HG02885 (cell line): ENCODE measurements at regions not wholly inside any gene's neighbourhood (a gene's known extent, or its start where the extent isn't known, plus 50 kb on each side); places are given as distances from the start of the nearest gene placed in this dataset.
"Not testable (repeated sequence)": the region's sequence is repeated elsewhere in the genome, so short reads cannot be mapped to it uniquely, and the experiment has no call there.

ENCODE experiments used
- ATAC-seq: cut with Tn5 transposase; IDR thresholded peaks from one replicate; pipeline ENCODE4 v1.9.1; 2021; ENCODE audit warnings: mild to moderate bottlenecking; ENCODE audit not compliant: unreplicated experiment, poor library complexity

DNA sequence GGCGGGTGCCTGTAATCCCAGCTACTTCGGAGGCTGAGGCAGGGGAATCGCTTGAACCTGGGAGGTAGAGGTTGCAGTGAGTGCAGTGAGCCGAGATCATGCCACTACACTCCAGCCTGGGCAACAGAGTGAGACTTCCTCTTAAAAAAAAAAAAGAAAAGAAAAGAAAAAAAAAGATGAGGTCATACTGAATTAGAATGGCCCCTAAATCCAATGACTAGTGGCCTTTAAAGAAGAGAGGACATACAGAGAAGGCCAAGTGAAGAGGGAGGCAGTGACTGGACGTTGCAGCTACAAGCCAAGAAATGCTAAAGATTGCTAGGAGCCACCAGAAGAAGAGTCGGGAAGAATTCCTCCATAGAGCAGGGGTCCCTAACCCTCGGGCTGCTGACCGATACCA is 76.9 kb upstream of the TIAM1 start:
- no peak for ATAC-seq

DNA sequence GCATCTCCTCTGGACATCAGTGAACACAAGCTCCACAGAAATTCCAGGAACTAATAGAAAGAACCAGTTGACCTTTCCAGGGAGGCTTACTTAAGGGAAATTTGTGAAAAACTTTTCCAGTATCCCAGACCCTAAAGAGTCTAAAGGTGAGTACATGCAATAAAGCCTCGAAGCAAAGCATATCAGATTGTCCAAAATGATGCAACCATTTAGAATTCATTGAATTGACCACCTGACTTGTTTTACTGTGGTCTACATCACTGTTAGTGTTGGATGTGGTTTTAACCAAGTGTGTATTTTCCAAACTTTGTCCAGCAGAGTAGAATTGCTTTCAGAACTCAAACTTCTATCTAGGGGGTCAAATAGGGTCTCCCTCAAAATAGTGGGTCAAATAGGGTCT is 76.3 kb upstream of the TIAM1 start:
- no peak for ATAC-seq

GRCh38 chr21:31418377-31419001 is 74.4 kb upstream of the TIAM1 start:
- no peak for ATAC-seq

DNA sequence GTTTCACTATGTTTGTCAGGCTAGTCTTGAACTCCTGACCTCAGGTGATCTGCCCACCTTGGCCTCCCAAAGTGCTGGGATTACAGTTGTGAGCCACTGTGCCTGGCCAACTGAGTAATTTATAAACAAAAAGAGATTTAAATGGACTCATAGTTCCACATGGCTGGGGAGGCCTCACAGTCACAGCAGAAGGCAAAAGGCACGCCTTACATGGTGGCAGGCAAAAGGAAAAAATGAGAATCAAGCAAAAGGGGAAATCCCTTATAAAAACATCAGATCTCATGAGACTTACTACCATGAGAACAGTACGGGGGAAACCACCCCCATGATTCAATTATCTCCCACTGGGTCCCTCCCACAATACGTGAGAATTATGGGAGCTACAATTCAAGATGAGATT is 73.2 kb upstream of the TIAM1 start:
- not testable (repeated sequence) for ATAC-seq

- no peak for ATAC-seq
These were observed 72.4 kb upstream of the TIAM1 start for GRCh38 chr21:31416465-31416864.

- ATAC-seq: no peak
These were observed 70.4 kb upstream of the TIAM1 start for GRCh38 chr21:31414263-31415000.

DNA sequence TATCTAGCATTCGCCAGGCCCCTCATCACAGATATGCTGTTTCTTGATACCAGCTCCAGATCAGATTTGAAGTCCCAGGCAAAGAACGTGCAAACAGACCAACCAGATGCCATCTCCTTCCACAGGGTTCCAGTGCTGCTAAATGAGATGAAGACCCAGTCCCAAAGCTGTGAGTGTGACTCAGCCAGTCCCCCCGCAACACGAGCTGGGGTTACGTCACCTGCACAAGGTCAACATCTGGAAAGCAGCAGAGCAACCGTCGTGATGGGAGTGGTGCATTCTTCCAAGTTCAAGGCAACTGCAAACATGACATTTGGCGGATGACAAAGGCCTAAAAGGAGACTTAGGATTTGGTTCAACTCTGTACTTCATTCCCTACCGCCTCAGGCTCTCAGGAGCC is 69.6 kb upstream of the TIAM1 start:
- ATAC-seq: no peak

DNA sequence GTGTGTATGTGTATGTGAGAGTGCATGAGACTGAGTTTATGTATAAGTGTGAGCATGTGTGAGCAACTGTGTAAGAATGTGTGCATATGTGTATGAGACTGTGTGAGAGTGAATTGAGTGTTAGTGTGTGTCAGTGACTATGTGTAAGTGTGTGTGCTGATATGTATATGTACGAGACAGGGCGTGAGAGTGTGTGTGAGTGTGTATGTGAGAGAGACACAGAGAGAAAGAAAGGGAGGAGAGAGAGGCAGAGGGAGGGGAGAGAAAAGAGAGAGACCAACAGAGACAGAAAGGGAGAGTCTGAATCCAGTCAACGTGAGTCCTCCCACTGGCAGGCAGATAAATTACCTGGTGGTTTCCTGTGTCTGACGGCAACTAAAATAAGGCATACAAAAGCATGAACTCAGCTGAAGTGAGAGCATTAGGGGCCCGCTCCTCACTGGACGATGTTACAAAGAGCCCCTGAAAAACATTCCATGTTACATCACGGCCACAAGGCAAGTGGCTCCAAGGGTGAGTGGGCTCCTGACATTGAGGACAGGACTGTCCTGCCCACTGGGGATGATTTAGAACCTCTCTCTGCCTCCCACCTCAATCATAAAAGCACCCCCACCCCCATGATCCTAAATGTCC is 66.6 kb upstream of the TIAM1 start:
- ATAC-seq: peak; percentile 75

DNA sequence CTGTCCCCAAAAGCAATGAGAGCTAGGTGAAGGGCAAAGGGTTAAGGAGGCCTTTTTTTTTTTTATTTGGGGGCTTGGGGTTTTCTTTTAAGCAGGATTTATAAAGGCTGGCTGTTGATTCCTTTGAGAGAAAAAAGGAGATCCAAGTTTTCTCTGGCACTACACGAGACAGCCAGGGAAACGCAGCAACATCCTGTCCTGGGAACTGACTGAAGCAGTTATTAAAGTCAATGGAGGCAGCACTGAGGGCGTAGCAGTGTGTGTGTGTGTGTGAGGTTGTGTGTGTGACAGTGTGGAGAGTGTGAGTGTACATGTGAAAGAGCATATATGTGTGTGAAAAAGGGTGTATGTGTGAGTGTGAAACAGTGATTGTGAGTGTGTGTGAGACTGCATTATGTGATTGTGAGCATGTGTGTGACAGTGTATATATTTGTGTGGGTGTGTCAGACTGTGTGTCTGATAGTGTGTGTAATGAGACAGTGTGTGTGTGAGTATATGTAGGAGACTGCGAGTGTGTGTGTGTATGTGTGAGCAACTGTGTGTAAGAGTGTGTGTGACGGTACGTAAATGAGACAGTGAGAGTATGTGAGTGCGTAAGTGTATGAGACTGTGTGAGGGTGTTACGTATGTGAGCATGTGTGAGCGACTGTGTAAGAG is 65.9 kb upstream of the TIAM1 start:
- no peak for ATAC-seq

- ATAC-seq: no peak
These were observed 64.4 kb upstream of the TIAM1 start for GRCh38 chr21:31408301-31409088.

- ATAC-seq: no peak
These were observed 62.4 kb upstream of the TIAM1 start for GRCh38 chr21:31406510-31406909.

- no peak for ATAC-seq
These were observed 61.5 kb upstream of the TIAM1 start for GRCh38 chr21:31405604-31406003.

DNA sequence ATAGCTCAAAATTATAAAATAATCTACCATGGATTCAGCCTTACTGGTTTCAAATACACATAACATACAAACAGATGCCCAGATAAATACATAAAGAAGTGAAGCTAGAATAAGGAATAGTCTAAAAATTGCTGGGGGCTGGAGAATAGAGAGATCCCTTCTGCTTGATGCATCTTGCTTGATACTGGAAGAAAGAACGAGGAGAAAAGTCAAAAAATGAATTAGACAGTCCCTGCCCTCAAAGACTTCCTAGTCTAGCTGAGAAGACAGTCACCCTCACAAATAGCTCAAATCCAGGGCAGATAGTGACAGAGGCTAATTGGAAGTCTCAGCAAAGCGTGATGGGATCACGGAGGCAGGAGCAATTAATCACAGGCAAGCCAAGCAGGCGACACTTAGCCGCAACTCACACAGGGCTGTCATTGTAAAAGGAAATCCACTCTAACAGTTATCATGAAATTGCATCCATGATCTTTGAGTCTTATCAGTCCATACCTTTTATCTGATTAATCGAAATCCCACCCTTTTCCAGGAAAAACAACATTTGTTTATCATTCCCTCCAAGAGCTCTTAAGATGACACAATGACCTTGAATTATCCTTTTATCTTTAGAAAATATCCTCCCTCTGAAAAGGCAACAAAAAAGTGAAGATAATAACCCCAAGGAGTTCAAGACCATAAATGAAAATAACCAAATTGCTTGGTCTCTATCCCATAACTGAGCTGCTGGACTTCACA is 59.7 kb upstream of the TIAM1 start:
- ATAC-seq: no peak

GRCh38 chr21:31399591-31399990 is 55.5 kb upstream of the TIAM1 start:
- no peak for ATAC-seq

DNA sequence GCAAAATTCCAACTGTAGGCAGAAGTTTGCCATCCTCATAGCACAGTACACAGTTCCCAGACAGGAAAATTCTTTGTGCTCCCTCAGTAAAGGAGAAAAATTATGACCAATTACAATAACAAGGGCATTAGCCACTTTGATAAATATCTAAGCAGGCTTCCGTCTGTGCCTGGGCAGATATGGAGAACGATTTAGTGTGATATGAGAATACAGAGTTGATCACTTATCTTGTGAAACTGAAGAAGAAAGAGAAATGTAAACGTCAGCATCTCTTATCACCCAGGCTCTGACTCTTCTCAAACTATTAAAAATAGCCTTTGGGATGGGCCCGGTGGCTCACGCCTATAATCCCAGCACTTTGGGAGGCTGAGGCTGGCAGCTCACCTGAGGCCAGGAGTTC is 54.5 kb upstream of the TIAM1 start:
- ATAC-seq: no peak

GRCh38 chr21:31397939-31398338 is 53.9 kb upstream of the TIAM1 start:
- ATAC-seq: no peak

GRCh38 chr21:31397515-31397926 is 53.5 kb upstream of the TIAM1 start:
- ATAC-seq: no peak

DNA sequence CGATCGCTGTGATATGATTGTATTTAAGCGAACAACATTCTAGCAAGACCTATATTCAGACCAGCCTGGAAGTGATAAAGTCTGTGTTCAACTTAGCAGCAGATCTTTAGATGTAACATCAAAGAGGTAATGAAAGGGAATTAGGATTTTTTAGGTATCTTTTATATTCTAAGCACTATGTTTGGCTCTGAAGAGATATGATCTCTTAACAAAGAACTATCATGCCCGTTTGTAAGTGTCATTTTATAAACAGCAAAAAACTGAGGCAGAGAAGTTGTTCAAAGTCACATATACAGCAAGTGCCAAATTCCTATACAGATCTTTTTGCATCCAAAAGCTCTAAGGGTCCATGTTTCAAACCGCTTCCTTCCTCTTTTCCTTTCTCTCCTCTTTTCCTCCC is 53.0 kb upstream of the TIAM1 start:
- no peak for ATAC-seq

DNA sequence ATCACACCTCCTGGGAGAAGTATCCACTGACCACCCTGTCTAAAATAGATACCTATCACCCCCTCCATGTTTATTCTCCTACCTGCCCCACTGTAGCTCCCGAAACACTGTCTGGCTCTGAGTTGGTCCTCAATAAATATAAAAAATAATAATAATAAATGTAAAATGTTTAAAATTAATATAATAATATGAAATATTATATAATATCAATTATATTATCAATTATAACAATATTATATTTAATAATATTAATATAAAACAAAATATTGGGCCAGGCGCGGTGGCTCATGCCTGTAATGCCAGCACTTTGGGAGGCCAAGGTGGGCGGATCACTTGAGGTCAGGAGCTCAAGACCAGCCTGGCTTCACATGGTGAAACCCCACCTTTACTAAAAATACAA is 52.3 kb upstream of the TIAM1 start:
- no peak for ATAC-seq

DNA sequence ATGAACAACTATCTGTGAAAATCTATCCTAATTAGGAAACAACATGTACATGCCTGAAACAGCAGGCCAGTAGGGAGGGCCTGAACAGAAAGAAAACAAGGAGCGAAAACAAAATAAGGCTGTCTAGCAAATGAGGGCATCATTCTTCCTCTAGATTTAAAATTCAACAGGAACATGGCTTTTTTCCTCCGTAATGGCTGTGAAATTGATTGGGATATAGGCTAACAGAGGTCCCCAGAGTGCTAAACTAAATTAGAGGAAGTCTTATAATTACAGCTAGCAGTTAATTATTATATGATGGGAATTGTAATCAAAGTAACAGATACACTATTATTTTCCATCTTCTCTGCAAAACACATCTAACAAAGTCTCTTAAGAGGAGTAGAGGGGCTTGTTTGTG is 51.7 kb upstream of the TIAM1 start:
- ATAC-seq: no peak
